ENCODE measurements at regions not wholly inside any gene's neighbourhood (a gene's known extent, or its start where the extent isn't known, plus 50 kb on each side); places are given as distances from the start of the nearest gene placed in this dataset.

DNA sequence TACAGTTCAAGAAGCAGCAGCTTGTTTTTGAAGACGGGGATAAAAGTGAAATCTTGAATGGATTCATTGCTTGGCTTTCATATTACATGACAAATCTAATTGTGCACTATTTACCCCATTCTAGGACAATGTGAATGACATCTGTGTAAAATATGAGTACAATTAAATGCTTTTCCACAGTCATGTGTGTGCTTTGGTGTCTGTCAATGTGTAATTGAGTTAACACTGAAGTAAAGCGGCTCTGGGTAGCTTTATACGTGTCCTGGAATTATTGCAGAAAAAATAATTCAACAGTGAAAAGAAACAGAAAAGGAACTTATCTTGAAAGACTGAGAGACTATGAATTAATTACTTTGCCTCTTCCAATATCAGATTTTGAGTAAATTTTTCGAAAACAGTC is 233.5 kb upstream of the HS3ST5 start (continued):
- TF ChIP-seq, protein P1, sequence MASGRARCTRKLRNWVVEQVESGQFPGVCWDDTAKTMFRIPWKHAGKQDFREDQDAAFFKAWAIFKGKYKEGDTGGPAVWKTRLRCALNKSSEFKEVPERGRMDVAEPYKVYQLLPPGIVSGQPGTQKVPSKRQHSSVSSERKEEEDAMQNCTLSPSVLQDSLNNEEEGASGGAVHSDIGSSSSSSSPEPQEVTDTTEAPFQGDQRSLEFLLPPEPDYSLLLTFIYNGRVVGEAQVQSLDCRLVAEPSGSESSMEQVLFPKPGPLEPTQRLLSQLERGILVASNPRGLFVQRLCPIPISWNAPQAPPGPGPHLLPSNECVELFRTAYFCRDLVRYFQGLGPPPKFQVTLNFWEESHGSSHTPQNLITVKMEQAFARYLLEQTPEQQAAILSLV (tag; IDR thresholded peaks at IDR 0.05): no peak
- TF ChIP-seq ZKSCAN1 (IDR thresholded peaks at IDR 0.05; ENCODE audit: low read depth, low read length) (no peak), ZNF699 (CRISPR knock-in tag; IDR thresholded peaks at IDR 0.05; ENCODE audit: insufficient replicate concordance) (no peak), DMBX1 (CRISPR knock-in tag; IDR thresholded peaks at IDR 0.05; ENCODE audit: borderline replicate concordance) (no peak), CHD4 (IDR thresholded peaks at IDR 0.05; ENCODE audit: insufficient read depth, insufficient replicate concordance, low read depth, low read length, poor library complexity, severe bottlenecking) (no peak), ZNF75A (CRISPR knock-in tag; IDR thresholded peaks at IDR 0.05) (no peak), NFXL1 (CRISPR knock-in tag; IDR thresholded peaks at IDR 0.05) (no peak), MBD2 (IDR thresholded peaks at IDR 0.05; ENCODE audit: borderline replicate concordance, low read depth) (no peak)

DNA sequence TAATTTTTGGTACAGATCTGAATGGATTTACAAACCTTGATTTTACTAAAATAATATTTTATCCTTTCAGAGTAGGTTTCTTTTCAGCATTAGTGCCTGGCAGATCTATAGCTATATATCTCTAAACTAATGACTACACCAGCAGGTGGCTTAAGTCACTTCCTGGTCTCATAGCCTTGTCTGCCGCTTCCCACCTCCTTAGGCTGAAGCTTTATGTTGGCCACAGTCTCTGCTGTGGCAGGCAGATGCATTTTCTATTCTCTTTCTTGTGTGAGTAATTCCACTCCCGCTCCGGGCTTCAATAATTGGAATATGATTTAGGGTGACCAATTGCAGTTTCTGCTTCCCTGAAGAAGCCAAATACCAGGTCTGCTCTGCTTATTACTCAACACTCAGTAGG is 226.8 kb upstream of the HS3ST5 start:
- DNase-seq (ENCODE audit: extremely low read depth in 1 of 4, low spot score in 3 of 4) (no peak), ATAC-seq (no peak), FAIRE-seq (no peak)
- no peak overlapping the region for H3K4me3 ChIP-seq
- no peak overlapping the region for H3K27ac ChIP-seq (ENCODE audit: extremely low read depth, low read depth, low read length)
- no peak overlapping the region for H2AFZ ChIP-seq (ENCODE audit: low read depth, low read length)
- H3K4me1 ChIP-seq (replicated peaks in 1 of 2; ENCODE audit: control insufficient read depth in 2 of 2, insufficient read depth in 2 of 2, low read length in 2 of 2): no peaks in the 10 kb centered on the region
- POLR2A ChIA-PET: no interaction called here
- no peaks in the 10 kb centered on the region for H4K20me1 ChIP-seq (replicated peaks; ENCODE audit: control insufficient read depth, insufficient read depth, low read length)
- WGBS (ENCODE audit: insufficient coverage, low coverage, missing lambda C conversion rate): 0% methylated on average over 3 of the region's 3 CpGs
- no peak overlapping the region for H3K4me2 ChIP-seq (ENCODE audit: insufficient read depth, low read length)
- no TSS peak for BruUV-seq (replicated peaks)
- no peaks in the 10 kb centered on the region for H3K79me2 ChIP-seq (ENCODE audit: control insufficient read depth, insufficient read depth, low read length)
- CTCF ChIA-PET (ENCODE audit: low intra/inter-chr PET ratio): no interaction called here
- no peaks in the 10 kb centered on the region for H3K9me1 ChIP-seq (ENCODE audit: control insufficient read depth, insufficient read depth, low read length)
- TF ChIP-seq, protein P2, sequence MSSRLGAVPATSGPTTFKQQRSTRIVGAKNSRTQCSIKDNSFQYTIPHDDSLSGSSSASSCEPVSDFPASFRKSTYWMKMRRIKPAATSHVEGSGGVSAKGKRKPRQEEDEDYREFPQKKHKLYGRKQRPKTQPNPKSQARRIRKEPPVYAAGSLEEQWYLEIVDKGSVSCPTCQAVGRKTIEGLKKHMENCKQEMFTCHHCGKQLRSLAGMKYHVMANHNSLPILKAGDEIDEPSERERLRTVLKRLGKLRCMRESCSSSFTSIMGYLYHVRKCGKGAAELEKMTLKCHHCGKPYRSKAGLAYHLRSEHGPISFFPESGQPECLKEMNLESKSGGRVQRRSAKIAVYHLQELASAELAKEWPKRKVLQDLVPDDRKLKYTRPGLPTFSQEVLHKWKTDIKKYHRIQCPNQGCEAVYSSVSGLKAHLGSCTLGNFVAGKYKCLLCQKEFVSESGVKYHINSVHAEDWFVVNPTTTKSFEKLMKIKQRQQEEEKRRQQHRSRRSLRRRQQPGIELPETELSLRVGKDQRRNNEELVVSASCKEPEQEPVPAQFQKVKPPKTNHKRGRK (tag; IDR thresholded peaks at IDR 0.05): no peak
- no peak for TF ChIP-seq ZNF584 (CRISPR knock-in tag; IDR thresholded peaks at IDR 0.05; ENCODE audit: low read depth)
- no peak for TF ChIP-seq KHSRP (IDR thresholded peaks at IDR 0.05)
- TF ChIP-seq TAF7 (tag; IDR thresholded peaks at IDR 0.05): no peak
- no peak for TF ChIP-seq ARHGAP35 (IDR thresholded peaks at IDR 0.05; ENCODE audit: partially characterized antibody)
- TF ChIP-seq STAT5B (CRISPR knock-in tag; IDR thresholded peaks at IDR 0.05): no peak
- no peaks in the 10 kb centered on the region for H3K27me3 ChIP-seq (ENCODE audit: control insufficient read depth in 2 of 2, insufficient read depth in 2 of 2, low read length in 2 of 2)
- intact Hi-C loops (cut with micrococcal nuclease): no loop called here
- H3K36me3 ChIP-seq (ENCODE audit: control insufficient read depth, insufficient read depth, low read length): no peaks in the 10 kb centered on the region
- H3K9ac ChIP-seq (ENCODE audit: insufficient read depth in 1 of 2, low read depth in 2 of 2, low read length in 2 of 2): no peak overlapping the region
- no peaks in the 10 kb centered on the region for H3K9me3 ChIP-seq (replicated peaks; ENCODE audit: control insufficient read depth, insufficient read depth, low read depth, low read length)
- in situ Hi-C loops (cut with MboI): no loop called here

All from K562 (cell line).